ENCODE measurements at regions not wholly inside any gene's neighbourhood (a gene's known extent, or its start where the extent isn't known, plus 50 kb on each side); places are given as distances from the start of the nearest gene placed in this dataset.
"Not testable (repeated sequence)": the region's sequence is repeated elsewhere in the genome, so short reads cannot be mapped to it uniquely, and the experiment has no call there.

DNA sequence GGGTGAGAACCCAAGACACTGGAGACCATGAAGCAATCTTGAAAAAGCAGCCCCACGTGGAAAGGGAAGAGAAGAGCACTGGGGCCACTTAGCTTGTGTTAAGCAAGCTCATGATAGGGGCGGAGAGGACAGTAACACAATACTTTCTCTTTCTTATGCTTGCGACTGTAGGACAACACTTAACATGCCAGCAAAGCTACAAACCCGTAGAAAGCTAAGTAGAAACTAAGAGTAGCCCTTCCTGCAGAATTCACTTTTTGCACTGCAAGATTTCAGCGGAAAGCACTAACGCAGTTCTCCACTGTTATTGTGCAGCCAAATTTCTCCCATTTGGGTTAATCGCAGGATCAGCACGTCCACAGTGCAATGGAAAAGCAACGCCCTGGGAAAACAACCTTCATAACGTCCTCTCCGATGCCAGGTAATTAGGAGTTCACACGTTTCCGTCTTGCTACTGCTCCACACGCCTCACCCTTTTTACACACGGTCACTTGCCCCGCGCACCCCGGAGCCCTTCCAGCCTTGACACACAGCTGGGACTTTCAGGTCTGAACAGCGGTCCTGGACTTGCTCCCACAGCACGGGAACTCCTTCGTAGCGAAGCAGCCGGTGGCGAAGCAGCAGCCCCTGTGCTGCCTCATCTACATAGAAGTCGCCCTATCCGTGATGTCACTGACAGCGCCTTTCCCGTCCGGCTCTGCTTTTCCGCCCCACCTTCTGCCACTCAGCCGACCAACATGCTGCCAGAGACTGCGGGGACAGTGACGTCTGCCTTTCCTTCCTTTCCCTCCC, 148.6 kb downstream of the PPIAL4G start:
- Histone ChIP-seq H3K4me1 (no peaks in the 10 kb centered on the region), H3K36me3 (no peaks in the 10 kb centered on the region), H3K27ac (peak overlapping the region; percentile 84 to 93), H3K4me3 (peak overlapping the region; percentile 51 to 64 (median 57)), H3K27me3 (no peaks in the 10 kb centered on the region), H3K9me3 (no peaks in the 10 kb centered on the region)
- intact Hi-C loops (cut with DNase I; ENCODE audit: low total_unique reads): loop anchor here (10.0 kb wide), 1 partner anchor 60 kb away; no protein-coding TSS in a partner anchor
- peak in 1 of 2 donors; percentile 90 for DNase-seq (ENCODE audit: low spot score in 2 of 2)
- TF ChIP-seq POLR2A (IDR thresholded peaks at IDR 0.05): peak; percentile 31
- TF ChIP-seq POLR2AphosphoS5 (IDR thresholded peaks at IDR 0.05): peak; percentile 50 to 94 (median 74)
- TF ChIP-seq, protein P1, sequence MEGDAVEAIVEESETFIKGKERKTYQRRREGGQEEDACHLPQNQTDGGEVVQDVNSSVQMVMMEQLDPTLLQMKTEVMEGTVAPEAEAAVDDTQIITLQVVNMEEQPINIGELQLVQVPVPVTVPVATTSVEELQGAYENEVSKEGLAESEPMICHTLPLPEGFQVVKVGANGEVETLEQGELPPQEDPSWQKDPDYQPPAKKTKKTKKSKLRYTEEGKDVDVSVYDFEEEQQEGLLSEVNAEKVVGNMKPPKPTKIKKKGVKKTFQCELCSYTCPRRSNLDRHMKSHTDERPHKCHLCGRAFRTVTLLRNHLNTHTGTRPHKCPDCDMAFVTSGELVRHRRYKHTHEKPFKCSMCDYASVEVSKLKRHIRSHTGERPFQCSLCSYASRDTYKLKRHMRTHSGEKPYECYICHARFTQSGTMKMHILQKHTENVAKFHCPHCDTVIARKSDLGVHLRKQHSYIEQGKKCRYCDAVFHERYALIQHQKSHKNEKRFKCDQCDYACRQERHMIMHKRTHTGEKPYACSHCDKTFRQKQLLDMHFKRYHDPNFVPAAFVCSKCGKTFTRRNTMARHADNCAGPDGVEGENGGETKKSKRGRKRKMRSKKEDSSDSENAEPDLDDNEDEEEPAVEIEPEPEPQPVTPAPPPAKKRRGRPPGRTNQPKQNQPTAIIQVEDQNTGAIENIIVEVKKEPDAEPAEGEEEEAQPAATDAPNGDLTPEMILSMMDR (IDR thresholded peaks at IDR 0.05): no peak

DNA sequence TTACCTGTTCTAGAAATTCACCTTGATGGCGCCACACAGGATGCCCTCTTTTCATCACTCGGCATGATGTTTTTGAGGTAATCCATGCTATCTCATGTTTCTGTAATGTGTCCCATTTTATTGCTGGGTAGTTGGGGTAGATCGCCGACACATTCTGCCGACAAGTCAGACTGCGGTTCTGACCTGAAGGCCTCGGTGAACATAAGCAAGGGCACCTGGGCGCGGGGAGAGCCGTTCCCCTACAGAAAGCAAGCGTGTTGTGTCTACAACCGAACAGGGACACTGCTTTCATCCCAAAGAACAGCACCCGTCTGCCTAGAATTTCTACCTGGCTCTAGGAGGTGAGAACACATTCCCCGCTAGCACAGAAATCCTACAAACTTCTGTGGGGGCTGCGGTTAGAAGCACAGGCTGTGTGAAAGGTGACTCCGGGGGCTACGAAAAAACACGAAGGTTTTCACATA, 149.2 kb downstream of the PPIAL4G start:
- no peaks in the 10 kb centered on the region for H3K9me3 ChIP-seq
- peak overlapping the region; percentile 84 to 93 for H3K27ac ChIP-seq
- no peaks in the 10 kb centered on the region for H3K36me3 ChIP-seq
- intact Hi-C loops (cut with DNase I; ENCODE audit: low total_unique reads): loop anchor here (10.0 kb wide), 1 partner anchor 59 kb away; no protein-coding TSS in a partner anchor
- H3K27me3 ChIP-seq: no peaks in the 10 kb centered on the region
- H3K4me3 ChIP-seq: peak overlapping the region; percentile 51 to 64 (median 57)
- no peaks in the 10 kb centered on the region for H3K4me1 ChIP-seq
- DNase-seq (ENCODE audit: low spot score in 2 of 2): no peak
- TF ChIP-seq, protein P1 (IDR thresholded peaks at IDR 0.05): no peak
- TF ChIP-seq POLR2A (IDR thresholded peaks at IDR 0.05) (no peak), POLR2AphosphoS5 (IDR thresholded peaks at IDR 0.05) (no peak)

- DNase-seq (ENCODE audit: low spot score in 2 of 2): no peak
- Histone ChIP-seq H3K4me1 (no peaks in the 10 kb centered on the region), H3K27me3 (no peaks in the 10 kb centered on the region), H3K9me3 (no peaks in the 10 kb centered on the region), H3K4me3 (no peak overlapping the region), H3K36me3 (no peaks in the 10 kb centered on the region), H3K27ac (no peak overlapping the region)
- intact Hi-C loops (cut with DNase I; ENCODE audit: low total_unique reads): no loop called here
- TF ChIP-seq POLR2A (IDR thresholded peaks at IDR 0.05) (no peak), POLR2AphosphoS5 (IDR thresholded peaks at IDR 0.05) (no peak)
- TF ChIP-seq, protein P1 (IDR thresholded peaks at IDR 0.05): no peak
Observed at GRCh38 chr1:148328884-148329283, 154.2 kb downstream of the PPIAL4G start.

GRCh38 chr1:148325031-148325430, 158.1 kb downstream of the PPIAL4G start:
- H3K9me3 ChIP-seq; H3K36me3 ChIP-seq; DNase-seq (ENCODE audit: low spot score in 2 of 2); H3K4me3 ChIP-seq; H3K27me3 ChIP-seq; intact Hi-C loops (cut with DNase I; ENCODE audit: low total_unique reads); H3K4me1 ChIP-seq; H3K27ac ChIP-seq: not testable (repeated sequence)

- DNase-seq (ENCODE audit: low spot score in 2 of 2); intact Hi-C loops (cut with DNase I; ENCODE audit: low total_unique reads); H3K4me3 ChIP-seq; H3K27me3 ChIP-seq; H3K36me3 ChIP-seq; H3K4me1 ChIP-seq; H3K9me3 ChIP-seq; H3K27ac ChIP-seq: not testable (repeated sequence)
Observed at GRCh38 chr1:148324465-148324864, 158.6 kb downstream of the PPIAL4G start.

GRCh38 chr1:148320079-148320478, 163.0 kb downstream of the PPIAL4G start:
- intact Hi-C loops (cut with DNase I; ENCODE audit: low total_unique reads); H3K9me3 ChIP-seq; H3K27ac ChIP-seq; H3K4me1 ChIP-seq; H3K4me3 ChIP-seq; H3K36me3 ChIP-seq; DNase-seq (ENCODE audit: low spot score in 2 of 2): not testable (repeated sequence)
- peaks cover 0 to 15% of the 10 kb centered on the region in 2 donors for H3K27me3 ChIP-seq

All from breast epithelium (tissue), 4 donors.